IPS-15b (cell line): ENCODE measurements at regions not wholly inside any gene's neighbourhood (a gene's known extent, or its start where the extent isn't known, plus 50 kb on each side); places are given as distances from the start of the nearest gene placed in this dataset.

Source experiments
- H3K27me3 ChIP-seq: one replicate; pipeline ENCODE4 v1.6.1; 2013; ENCODE audit warnings: low read length; ENCODE audit not compliant: control insufficient read depth, insufficient read depth
- H3K36me3 ChIP-seq: one replicate; pipeline ENCODE4 v1.6.1; 2013; ENCODE audit warnings: low read length; ENCODE audit not compliant: control insufficient read depth, insufficient read depth
- H3K4me1 ChIP-seq: one replicate; pipeline ENCODE4 v1.6.1; 2013; ENCODE audit warnings: mild to moderate bottlenecking, low read length; ENCODE audit not compliant: control insufficient read depth, insufficient read depth
- H3K4me3 ChIP-seq: one replicate; pipeline ENCODE4 v1.5.1; 2013; ENCODE audit warnings: low read depth, low read length
- H3K9ac ChIP-seq: one replicate; pipeline ENCODE4 v1.6.1; 2013; ENCODE audit warnings: low read depth, mild to moderate bottlenecking, low read length
- H3K9me3 ChIP-seq: one replicate; pipeline ENCODE4 v1.6.1; 2013; ENCODE audit warnings: mild to moderate bottlenecking, low read length; ENCODE audit not compliant: control insufficient read depth, insufficient read depth

DNA sequence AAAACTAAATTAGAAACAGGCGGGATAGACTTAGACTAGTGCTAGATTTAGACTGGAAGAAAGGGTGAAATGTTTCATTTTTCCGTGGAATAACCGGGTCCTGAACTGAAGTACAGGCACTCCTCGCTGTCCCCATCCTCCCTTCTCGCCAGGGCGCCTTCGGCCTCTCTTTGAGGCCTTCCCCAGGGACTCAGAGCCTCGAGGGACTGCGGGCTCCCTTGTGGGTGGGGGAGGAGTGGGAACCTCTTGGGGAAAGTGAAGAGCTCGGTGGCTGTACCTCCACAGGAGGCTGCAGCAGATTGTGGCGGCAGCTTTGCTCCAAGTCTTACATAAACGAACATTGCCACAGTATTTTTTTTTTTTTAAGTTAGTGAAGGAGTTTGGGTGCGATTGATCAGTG, 1988.8 kb upstream of the FLRT2 start:
- no peaks in the 10 kb centered on the region for H3K36me3 ChIP-seq
- H3K9me3 ChIP-seq, result no peaks in the 10 kb centered on the region
- no peak overlapping the region for H3K9ac ChIP-seq
- no peaks in the 10 kb centered on the region for H3K4me1 ChIP-seq
- no peak overlapping the region for H3K4me3 ChIP-seq
- H3K27me3 ChIP-seq, result no peaks in the 10 kb centered on the region

DNA sequence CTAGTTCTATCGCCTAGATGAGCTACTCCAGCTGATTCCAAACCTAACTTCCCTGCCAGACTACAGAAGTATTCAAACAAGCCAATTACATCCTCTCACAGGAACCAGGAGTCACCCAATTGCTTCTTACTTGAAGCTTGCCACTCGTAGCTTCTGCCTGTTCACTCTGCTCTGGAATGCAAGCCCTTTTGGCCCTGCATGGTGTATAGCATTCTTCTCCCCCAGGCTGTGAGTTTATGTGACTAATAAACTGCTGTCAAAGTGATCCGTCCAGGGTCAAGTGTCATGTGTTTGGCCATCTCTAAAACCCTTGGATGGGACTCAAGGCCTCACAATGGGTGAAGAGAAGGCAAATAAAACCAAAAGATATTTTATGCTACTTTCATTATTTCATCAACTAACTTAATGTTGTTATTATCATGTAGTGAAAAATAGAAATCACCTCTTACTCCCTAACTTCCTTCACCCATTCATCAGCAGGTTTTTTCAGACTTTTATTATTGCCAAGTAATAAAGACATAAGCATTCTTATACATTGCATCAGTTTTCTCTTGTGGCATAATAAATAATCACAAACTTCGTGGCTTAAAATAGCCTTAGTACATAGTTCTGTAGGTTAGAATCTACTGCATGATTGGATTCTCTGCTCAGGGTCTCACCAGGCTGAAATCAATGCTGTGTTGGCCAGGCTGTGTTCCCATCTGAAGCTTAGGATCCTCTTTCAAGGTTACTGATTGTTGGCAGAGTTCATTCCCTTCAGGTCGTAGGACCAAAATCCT, 1981.7 kb upstream of the FLRT2 start:
- Histone ChIP-seq H3K36me3 (no peaks in the 10 kb centered on the region), H3K4me3 (no peak overlapping the region), H3K4me1 (no peaks in the 10 kb centered on the region), H3K27me3 (no peaks in the 10 kb centered on the region), H3K9ac (no peak overlapping the region), H3K9me3 (no peaks in the 10 kb centered on the region)

DNA sequence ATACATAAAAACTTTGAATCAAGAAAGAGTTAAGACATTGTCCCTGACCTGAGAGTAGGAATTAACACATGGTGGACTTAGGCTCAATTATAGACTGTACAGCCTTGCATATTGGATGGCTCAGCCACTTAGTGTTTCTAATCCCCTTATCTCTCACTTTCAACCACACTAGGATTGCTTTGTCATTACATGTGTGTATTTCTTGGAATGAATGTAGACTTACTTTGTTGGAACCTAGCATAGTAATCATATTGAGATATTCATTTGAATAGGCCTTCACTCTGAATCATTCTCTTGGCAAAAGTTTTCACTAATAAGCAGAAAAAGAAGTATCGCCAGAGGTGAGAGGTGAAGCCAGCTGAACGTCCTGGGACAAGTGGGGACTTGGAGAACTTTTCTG, 1973.9 kb upstream of the FLRT2 start:
- Histone ChIP-seq H3K4me3 (no peak overlapping the region), H3K9me3 (no peaks in the 10 kb centered on the region), H3K36me3 (no peaks in the 10 kb centered on the region), H3K4me1 (no peaks in the 10 kb centered on the region), H3K27me3 (no peaks in the 10 kb centered on the region), H3K9ac (no peak overlapping the region)

DNA sequence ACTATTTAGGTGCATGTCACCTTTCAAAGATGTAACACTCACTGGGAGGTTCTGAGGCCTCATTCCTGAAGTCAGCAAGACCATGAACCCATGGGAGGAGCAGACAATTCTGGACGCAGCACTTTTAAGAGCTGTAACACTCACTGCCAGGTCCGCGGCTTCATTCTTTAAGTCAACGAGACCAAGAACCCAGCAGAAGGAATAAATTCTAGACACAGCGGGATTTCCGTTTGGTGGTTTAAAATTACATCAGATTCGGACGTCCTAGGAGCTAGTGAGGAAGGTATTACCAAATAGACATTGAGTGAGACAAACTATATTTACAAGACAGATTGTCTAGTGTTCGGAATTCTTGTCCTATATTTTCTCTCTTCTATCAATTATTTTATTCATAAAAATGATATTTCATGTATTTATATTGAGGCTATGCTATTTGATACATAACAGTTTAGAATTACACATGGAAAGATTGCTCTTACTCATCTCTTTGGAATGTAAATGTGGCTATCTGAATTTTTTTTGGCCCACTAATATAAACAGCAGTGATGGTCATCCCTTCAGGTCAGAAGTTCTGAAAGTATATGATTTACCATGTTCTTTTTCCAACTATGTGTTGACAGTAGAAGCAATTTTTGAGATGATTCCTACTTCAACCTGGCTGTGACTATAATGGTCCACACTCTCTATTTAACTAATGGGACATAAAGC, 1973.0 kb upstream of the FLRT2 start:
- no peaks in the 10 kb centered on the region for H3K4me1 ChIP-seq
- no peaks in the 10 kb centered on the region for H3K9me3 ChIP-seq
- H3K4me3 ChIP-seq, result no peak overlapping the region
- H3K9ac ChIP-seq, result no peak overlapping the region
- no peaks in the 10 kb centered on the region for H3K36me3 ChIP-seq
- H3K27me3 ChIP-seq, result no peaks in the 10 kb centered on the region

DNA sequence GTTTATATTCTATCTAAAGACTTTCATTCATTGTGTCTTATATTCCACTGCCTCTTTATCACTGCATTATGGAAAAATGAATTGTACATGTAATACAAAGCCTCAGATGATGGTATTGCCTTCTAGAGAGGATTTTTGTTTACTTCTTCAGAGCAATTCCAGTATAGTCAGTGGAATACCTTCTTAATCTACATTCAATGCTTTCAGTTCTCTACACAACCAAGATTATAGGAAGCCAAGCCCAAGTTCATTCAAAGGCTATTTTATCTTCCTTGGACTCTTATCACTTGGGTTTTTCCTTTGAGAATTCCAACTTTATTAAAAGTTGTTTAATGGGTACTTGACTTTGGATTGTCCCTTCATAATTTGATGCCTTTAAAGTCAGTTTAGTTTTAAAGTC, 1971.0 kb upstream of the FLRT2 start:
- Histone ChIP-seq H3K27me3 (no peaks in the 10 kb centered on the region), H3K4me3 (no peak overlapping the region), H3K9me3 (no peaks in the 10 kb centered on the region), H3K36me3 (no peaks in the 10 kb centered on the region), H3K4me1 (no peaks in the 10 kb centered on the region), H3K9ac (no peak overlapping the region)

DNA sequence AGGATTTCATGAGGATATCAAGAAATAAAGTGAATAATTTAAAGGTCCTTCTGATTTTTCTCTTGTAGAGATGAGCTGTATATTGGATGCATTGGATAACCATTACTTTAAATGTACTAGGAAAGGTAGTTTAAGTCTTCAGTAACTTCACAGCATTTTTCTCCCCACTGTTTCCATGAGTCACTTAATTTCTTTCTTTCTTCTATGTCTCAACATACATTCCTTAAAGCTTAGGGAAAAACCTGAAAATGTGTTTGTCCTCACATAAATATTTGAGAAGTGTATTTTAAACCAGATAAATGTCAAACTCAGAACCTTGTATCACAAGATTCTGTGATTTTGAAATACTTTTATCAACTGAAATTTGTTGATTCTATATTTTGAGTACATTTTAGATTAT, 1970.2 kb upstream of the FLRT2 start:
- Histone ChIP-seq H3K36me3 (no peaks in the 10 kb centered on the region), H3K4me1 (no peaks in the 10 kb centered on the region), H3K27me3 (no peaks in the 10 kb centered on the region), H3K4me3 (no peak overlapping the region), H3K9me3 (no peaks in the 10 kb centered on the region), H3K9ac (no peak overlapping the region)

DNA sequence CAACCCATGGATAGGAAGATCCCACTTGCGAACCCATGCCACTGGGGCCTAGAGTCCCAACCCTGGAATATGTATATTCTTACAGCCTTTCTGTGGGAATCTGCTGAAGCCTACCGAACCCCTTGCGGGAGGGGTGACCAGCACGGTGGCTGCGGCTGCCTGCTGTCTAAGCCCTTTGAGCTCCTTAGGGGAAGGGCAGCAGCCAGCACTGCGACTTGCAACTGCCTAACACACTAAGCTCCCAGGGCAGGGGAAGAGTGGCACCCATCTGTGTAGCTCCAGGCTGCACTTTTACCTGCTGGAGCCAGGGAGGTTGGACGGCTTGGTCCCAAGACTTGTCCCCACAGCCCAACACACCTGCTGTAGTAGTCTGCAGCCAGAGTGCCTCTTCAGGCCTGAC, 1968.7 kb upstream of the FLRT2 start:
- Histone ChIP-seq H3K9ac (no peak overlapping the region), H3K9me3 (no peaks in the 10 kb centered on the region), H3K27me3 (no peaks in the 10 kb centered on the region), H3K4me1 (no peaks in the 10 kb centered on the region), H3K4me3 (no peak overlapping the region), H3K36me3 (no peaks in the 10 kb centered on the region)

DNA sequence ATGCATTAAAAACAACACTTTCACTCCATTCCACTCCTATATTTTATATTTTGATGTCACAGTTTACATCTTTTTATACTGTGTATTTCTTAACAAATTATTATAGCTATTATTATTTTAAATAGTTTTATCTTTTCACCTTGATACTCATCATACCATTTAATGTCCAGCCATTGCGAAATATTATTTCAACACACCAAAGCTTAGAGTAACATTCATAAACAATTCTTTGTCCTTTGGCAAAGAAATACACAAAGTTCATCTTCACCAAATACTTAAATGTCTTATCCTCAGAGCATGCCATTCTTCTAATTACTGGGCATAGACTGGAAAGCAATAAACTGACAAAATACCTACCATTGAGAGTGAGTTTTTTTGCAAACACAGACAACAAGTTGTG, 1963.4 kb upstream of the FLRT2 start:
- Histone ChIP-seq H3K9ac (no peak overlapping the region), H3K9me3 (no peaks in the 10 kb centered on the region), H3K4me1 (no peaks in the 10 kb centered on the region), H3K36me3 (no peaks in the 10 kb centered on the region), H3K27me3 (no peaks in the 10 kb centered on the region), H3K4me3 (no peak overlapping the region)

DNA sequence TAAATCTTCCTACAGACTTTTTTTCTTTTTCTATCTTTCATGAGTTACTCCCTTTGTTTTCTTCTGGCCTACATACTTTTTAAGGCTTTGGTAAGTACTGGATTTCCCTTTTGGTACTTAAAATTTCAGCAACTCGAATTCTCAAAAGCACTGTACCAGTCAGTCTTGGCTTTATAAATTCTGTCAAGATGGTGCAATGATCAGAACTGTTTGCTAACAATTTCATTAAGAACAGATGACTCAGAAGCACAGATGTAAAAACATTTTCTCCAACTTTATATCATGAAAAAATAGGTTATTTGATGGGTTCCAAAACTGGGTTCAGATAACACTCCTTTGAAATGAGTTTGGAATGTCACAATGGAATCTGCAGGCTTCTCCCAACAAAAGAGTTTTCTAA, 1961.8 kb upstream of the FLRT2 start:
- H3K27me3 ChIP-seq, result no peaks in the 10 kb centered on the region
- H3K9ac ChIP-seq, result no peak overlapping the region
- no peaks in the 10 kb centered on the region for H3K36me3 ChIP-seq
- no peaks in the 10 kb centered on the region for H3K9me3 ChIP-seq
- no peak overlapping the region for H3K4me3 ChIP-seq
- H3K4me1 ChIP-seq, result no peaks in the 10 kb centered on the region

DNA sequence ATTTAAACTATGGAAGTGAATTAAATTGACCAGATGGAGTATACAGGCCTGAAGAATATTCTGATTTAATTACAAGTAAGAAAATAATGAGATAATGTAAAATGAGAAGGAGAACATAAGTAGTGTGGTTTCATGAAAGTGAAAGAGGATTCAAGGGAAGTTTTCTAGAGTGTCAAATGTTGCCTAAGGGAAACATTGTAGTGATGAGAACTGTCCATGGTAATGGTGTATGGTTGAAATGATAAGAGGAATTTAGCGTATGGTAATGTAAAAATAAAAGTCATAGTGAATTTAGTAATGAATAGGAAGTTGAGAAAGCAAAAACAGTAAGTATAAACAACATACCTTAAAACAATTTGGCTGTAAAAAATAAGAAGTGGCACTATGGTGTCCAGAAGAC, 1954.6 kb upstream of the FLRT2 start:
- H3K36me3 ChIP-seq, result no peaks in the 10 kb centered on the region
- H3K27me3 ChIP-seq, result no peaks in the 10 kb centered on the region
- no peaks in the 10 kb centered on the region for H3K9me3 ChIP-seq
- H3K4me3 ChIP-seq, result no peak overlapping the region
- H3K9ac ChIP-seq, result no peak overlapping the region
- H3K4me1 ChIP-seq, result no peaks in the 10 kb centered on the region

DNA sequence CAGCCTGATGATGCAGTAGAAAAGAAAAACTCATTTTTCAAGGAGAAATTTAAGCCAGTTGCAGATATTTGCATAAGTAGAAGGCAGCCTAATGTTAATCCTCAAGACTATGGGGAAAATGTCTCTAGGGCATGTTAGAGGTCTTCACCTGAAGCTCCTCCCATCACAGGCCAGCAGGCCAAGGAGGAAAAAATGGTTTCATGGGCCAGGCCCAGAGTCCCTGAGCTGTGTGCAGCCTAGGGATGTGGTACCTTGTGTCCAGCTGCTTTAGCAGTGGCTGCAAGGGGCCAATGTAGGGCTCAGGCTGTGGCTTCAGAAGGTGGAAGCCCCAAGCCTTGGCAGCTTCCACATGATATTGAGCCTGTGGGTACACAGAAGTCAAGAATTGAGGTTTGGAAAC, 1946.7 kb upstream of the FLRT2 start:
- no peaks in the 10 kb centered on the region for H3K4me1 ChIP-seq
- no peaks in the 10 kb centered on the region for H3K27me3 ChIP-seq
- no peaks in the 10 kb centered on the region for H3K36me3 ChIP-seq
- no peak overlapping the region for H3K9ac ChIP-seq
- no peak overlapping the region for H3K4me3 ChIP-seq
- peaks cover 8% of the 10 kb centered on the region for H3K9me3 ChIP-seq

DNA sequence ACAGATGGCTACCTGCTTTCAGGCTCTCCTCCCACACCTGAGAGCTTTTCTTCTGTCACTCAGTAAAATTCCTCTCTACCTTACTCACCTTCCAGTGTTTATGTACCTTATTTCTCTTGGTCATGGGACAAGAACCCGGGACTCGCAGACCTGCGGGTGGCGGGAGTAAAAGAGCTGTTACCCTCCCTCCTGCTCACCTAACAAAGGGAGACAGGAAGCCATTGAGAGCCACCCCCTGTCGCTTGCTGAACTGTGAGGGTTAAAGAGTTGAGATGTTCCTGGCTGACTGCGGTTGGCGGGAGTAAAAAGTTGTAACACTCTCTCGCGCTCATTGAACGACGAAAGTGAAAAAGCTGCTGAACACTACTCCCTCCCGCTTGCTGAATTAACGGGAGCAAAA, 1935.1 kb upstream of the FLRT2 start:
- no peaks in the 10 kb centered on the region for H3K36me3 ChIP-seq
- no peaks in the 10 kb centered on the region for H3K9me3 ChIP-seq
- H3K4me3 ChIP-seq, result no peak overlapping the region
- H3K9ac ChIP-seq, result no peak overlapping the region
- no peaks in the 10 kb centered on the region for H3K27me3 ChIP-seq
- H3K4me1 ChIP-seq, result no peaks in the 10 kb centered on the region
